Fibroblast of the aortic adventitia (primary cell): ENCODE measurements at regions not wholly inside any gene's neighbourhood (a gene's known extent, or its start where the extent isn't known, plus 50 kb on each side); places are given as distances from the start of the nearest gene placed in this dataset.
A peak's percentile ranks its signal among the peaks of the same experiment; 100 is the strongest.

Source experiments
- DNase-seq: peaks from one replicate; pipeline ENCODE4 v3.0.0-alpha.2; 2010; ENCODE audit warnings: low read depth
- H3K4me3 ChIP-seq: 2 replicates; pipeline ENCODE4 v1.5.1; 2011; ENCODE audit warnings: low read depth, mild to moderate bottlenecking, control low read depth, low read length, moderate library complexity
- TF ChIP-seq, protein P1 (sequence below): IDR thresholded peaks from 2 replicates; pipeline ENCODE4 v1.5.1; 2011; ENCODE audit warnings: mild to moderate bottlenecking, low read length, control low read depth, inconsistent platforms; ENCODE audit not compliant: insufficient read depth

DNA sequence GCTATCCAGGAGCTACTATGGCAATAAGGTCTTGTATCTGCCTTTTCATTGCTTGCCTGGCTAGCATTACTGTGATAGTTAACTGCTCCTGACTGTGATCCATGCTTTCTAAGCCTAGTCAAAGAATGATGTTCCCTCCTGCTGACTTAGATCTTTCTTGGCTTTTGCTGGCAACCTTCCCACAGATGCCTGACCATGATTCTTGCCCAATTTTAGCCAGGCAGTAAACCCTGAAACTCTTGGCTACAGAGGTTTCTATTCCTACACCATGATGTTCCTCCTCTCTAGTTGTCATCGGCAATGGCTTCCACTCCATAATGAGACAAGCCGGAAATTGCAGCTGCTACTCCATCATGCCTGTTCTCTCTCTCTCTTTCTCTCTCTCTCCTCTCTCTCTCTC, 238.1 kb downstream of the HAO1 start:
- TF ChIP-seq, protein P1, sequence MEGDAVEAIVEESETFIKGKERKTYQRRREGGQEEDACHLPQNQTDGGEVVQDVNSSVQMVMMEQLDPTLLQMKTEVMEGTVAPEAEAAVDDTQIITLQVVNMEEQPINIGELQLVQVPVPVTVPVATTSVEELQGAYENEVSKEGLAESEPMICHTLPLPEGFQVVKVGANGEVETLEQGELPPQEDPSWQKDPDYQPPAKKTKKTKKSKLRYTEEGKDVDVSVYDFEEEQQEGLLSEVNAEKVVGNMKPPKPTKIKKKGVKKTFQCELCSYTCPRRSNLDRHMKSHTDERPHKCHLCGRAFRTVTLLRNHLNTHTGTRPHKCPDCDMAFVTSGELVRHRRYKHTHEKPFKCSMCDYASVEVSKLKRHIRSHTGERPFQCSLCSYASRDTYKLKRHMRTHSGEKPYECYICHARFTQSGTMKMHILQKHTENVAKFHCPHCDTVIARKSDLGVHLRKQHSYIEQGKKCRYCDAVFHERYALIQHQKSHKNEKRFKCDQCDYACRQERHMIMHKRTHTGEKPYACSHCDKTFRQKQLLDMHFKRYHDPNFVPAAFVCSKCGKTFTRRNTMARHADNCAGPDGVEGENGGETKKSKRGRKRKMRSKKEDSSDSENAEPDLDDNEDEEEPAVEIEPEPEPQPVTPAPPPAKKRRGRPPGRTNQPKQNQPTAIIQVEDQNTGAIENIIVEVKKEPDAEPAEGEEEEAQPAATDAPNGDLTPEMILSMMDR = no peak
- peak; percentile 48 for DNase-seq
- H3K4me3 ChIP-seq = no peak overlapping the region

DNA sequence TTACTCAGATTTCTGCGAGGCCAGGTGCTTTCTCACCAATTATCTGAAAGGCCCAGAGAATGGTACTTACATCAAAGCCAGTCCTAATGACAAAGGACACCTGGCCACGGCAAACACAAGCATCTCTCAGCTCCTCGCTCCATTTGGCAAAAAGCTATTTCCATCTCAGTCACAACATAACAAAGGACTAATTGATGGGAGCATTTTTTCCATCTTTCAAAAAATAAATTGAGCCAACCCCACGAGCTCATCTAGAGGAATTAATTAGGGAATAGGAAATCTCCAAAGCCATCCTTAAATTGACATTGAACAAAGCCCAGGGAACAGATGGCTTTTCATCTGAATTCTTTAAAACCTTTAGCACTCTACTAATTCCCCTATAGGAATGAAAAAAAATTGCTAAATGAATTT, 236.7 kb downstream of the HAO1 start:
- no peak for DNase-seq
- H3K4me3 ChIP-seq = no peak overlapping the region
- TF ChIP-seq, protein P1 = no peak

DNA sequence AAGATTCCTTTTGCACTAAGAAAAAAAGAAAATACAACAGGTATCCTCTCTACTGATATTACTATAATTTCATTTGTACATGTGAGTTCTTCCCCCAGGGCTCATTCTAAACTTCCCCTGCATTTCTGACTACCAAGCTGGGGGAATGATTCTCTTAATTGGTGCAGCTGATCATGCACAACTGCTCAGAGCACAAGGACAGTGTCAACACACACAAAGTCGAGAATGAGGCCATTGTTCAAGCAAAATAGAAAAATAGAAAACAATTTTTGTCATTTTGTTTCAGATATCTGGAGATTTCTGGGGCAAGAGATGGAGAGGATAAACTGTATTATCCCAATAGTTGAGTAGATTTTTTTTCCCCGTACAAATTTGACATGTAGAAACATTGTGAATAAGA, 236.3 kb downstream of the HAO1 start:
- TF ChIP-seq, protein P1 = no peak
- H3K4me3 ChIP-seq = no peak overlapping the region
- DNase-seq = no peak

GRCh38 chr20:7708112-7708511, 232.1 kb downstream of the HAO1 start:
- H3K4me3 ChIP-seq = no peak overlapping the region
- TF ChIP-seq, protein P1 = no peak
- DNase-seq = no peak

DNA sequence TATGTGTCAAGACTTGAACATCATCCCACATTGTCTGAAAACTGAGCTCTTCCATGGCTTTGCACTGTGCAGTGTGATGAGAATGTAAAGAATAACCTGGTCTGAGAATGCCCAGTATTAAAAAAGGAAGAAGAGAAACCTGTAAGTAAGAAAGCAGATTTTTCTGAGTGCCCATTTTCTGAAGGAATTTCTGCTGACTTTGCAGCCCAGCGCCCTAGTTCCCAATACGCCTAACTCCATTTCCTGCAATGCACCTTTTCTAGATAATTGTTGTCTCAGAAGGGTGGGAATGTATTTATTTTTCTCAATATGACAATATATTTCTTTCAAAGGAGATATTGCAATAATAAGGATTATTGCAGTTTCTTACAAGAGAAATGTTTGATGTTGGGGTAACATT, 231.5 kb downstream of the HAO1 start:
- no peak for DNase-seq
- TF ChIP-seq, protein P1 = no peak
- H3K4me3 ChIP-seq = no peak overlapping the region

- no peak for DNase-seq
- TF ChIP-seq, protein P1 = no peak
- no peak overlapping the region for H3K4me3 ChIP-seq
Observed at GRCh38 chr20:7710440-7710839, 229.8 kb downstream of the HAO1 start.

- TF ChIP-seq, protein P1 = no peak
- no peak for DNase-seq
- H3K4me3 ChIP-seq = no peak overlapping the region
Observed at GRCh38 chr20:7712661-7713060, 227.6 kb downstream of the HAO1 start.
